SK-N-MC (cell line): ENCODE measurements at regions not wholly inside any gene's neighbourhood (a gene's known extent, or its start where the extent isn't known, plus 50 kb on each side); places are given as distances from the start of the nearest gene placed in this dataset.

Experiments
- EZH2 ChIP-seq: fragments of 200-600 bp; sonication (generic); IDR thresholded peaks from one replicate; pipeline ENCODE4 v1.6.1; 2017; ENCODE audit warnings: antibody characterized with exemption
- POLR2AphosphoS5 ChIP-seq: IDR thresholded peaks from 2 replicates; pipeline ENCODE4 v1.6.1; 2012; ENCODE audit warnings: mild to moderate bottlenecking, low read depth, low read length, borderline replicate concordance

GRCh38 chr4:67014592-67014991, 530.7 kb downstream of the CENPC start:
- no peak for TF ChIP-seq EZH2
- no peak for TF ChIP-seq POLR2AphosphoS5
